ENCODE measurements at regions not wholly inside any gene's neighbourhood (a gene's known extent, or its start where the extent isn't known, plus 50 kb on each side); places are given as distances from the start of the nearest gene placed in this dataset.

- no peaks in the 10 kb centered on the region for H3K27me3 ChIP-seq
- DNase-seq: no peak
- H3K4me1 ChIP-seq (replicated peaks in 1 of 2): peaks cover 16 to 61% of the 10 kb centered on the region in 2 donors
- WGBS, 4 donors: 68 to 77% (median 75%) methylated on average over 9 to 24 of the region's 24 CpGs
- no peaks in the 10 kb centered on the region for H3K36me3 ChIP-seq (replicated peaks in 1 of 2)
- intact Hi-C loops (cut with DNase I): no loop called here
- H3K9me3 ChIP-seq (replicated peaks in 1 of 3): no peaks in the 10 kb centered on the region
- peak overlapping the region in 2 of 5 donors; percentile 68 to 71 for H3K27ac ChIP-seq
- no peak overlapping the region for H3K4me3 ChIP-seq
- TF ChIP-seq POLR2A (IDR thresholded peaks at IDR 0.05) (no peak), CTCF (IDR thresholded peaks at IDR 0.05) (no peak)
Observed at GRCh38 chr16:85561248-85562092, 51.7 kb upstream of the GSE1 start.

- H3K36me3 ChIP-seq (replicated peaks in 1 of 2): no peaks in the 10 kb centered on the region
- H3K4me1 ChIP-seq (replicated peaks in 1 of 2): peaks cover 16 to 56% of the 10 kb centered on the region in 2 donors
- H3K4me3 ChIP-seq: no peak overlapping the region
- TF ChIP-seq POLR2A (IDR thresholded peaks at IDR 0.05) (no peak), CTCF (IDR thresholded peaks at IDR 0.05) (no peak)
- H3K27ac ChIP-seq: peak overlapping the region in 2 of 5 donors; percentile 68 to 71
- no peaks in the 10 kb centered on the region for H3K27me3 ChIP-seq
- no peak for DNase-seq
- no peaks in the 10 kb centered on the region for H3K9me3 ChIP-seq (replicated peaks in 1 of 3)
- intact Hi-C loops (cut with DNase I): no loop called here
- 82 to 86% (median 85%) methylated on average over 14 to 19 of the region's 19 CpGs for WGBS, 4 donors
Observed at GRCh38 chr16:85562093-85562786, 50.9 kb upstream of the GSE1 start.

GRCh38 chr16:85563034-85563433, 50.1 kb upstream of the GSE1 start:
- TF ChIP-seq CTCF (IDR thresholded peaks at IDR 0.05): no peak
- no peak for TF ChIP-seq POLR2A (IDR thresholded peaks at IDR 0.05)
- Histone ChIP-seq H3K27ac (peak overlapping the region in 3 of 5 donors; percentile 15 to 71 (median 68)), H3K4me3 (no peak overlapping the region), H3K4me1 (replicated peaks in 1 of 2) (peaks cover 10 to 49% of the 10 kb centered on the region in 2 donors), H3K36me3 (replicated peaks in 1 of 2) (no peaks in the 10 kb centered on the region), H3K27me3 (no peaks in the 10 kb centered on the region), H3K9me3 (replicated peaks in 1 of 3) (no peaks in the 10 kb centered on the region)
- DNase-seq: no peak
- intact Hi-C loops (cut with DNase I): no loop called here
- 71 to 77% (median 75%) methylated on average over 8 of the region's 8 CpGs for WGBS, 4 donors

Small RNA genes in the stretch of these regions (microRNA-seq; reads per million reads assigned to microRNA genes)
- 0 to 0.45 (median 0.38) reads per million in 3 donors for gene MIR5093

Small RNA genes in the stretch of these regions (small RNA-seq; reads per million reads assigned to genes)
- gene COX6CP16 (0 to 0.08 reads per million in 2 donors), gene MIR5093 (0 reads per million in 2 donors)
